NCI-H774 (cell line): ENCODE measurements at regions not wholly inside any gene's neighbourhood (a gene's known extent, or its start where the extent isn't known, plus 50 kb on each side); places are given as distances from the start of the nearest gene placed in this dataset.

Source experiments
- DNase-seq: peaks from one replicate; lab custom pipeline; 2025; lab: John Stamatoyannopoulos, UW

DNA sequence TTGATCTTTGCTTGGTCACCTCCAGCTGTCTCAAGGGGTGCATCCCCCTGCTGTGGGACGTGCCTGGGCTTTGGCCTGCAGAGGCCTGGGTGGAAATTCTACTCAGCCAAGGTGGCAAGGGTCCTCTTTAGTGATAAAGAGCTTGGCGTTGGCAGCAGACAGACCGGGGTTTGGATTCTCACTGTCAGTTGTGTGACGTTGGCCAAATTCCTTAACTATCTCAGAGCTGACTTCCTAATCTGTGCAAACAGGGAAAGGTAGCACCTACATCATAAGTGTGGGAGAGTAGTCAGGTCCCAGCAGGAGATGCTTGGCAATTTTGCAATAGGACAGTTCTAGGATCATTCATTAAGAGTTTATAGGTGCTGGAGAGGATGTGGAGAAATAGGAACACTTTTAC lies 154.3 kb upstream of the GSC start:
- DNase-seq = no peak

- no peak for DNase-seq
Observed at GRCh38 chr14:94923786-94924185, 153.9 kb upstream of the GSC start.

- DNase-seq = no peak
Observed at GRCh38 chr14:94922595-94923239, 152.8 kb upstream of the GSC start.

DNA sequence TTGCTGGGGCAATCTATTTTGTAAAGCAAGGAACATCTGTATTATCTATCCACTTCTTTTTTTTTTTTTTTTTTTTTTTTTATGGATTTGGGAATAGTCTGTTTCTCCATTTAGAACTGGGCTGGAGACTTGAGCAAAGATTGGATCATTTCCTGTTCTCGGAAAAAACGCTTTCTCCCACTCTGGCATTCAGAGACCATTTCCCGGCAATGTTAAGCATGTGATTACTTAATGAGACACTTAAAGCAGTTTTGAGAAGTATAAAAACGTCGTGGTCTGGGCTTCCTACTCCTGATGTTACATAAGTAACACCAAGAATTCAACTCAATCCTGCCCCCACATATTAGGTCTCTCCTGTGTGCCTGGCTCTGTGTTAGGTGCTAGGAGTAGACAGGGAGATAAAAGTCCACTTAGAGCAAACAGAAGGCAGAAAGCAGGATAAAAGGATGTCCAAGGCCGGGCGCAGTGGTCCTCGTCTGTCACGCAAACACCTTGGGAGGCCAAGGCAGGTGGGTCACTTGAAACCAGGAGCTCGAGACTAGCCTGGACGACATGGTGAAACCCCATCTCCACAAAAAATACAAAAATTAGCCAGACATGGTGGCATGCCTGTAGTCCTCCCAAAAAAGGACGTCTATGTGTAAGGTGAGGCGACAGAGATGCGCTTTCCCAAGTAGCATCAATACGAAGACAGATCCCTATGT lies 152.1 kb upstream of the GSC start:
- DNase-seq = no peak

GRCh38 chr14:94921456-94921855 lies 151.5 kb upstream of the GSC start:
- no peak for DNase-seq

- no peak for DNase-seq
Observed at GRCh38 chr14:94919896-94920295, 150.0 kb upstream of the GSC start.

- DNase-seq = no peak
Observed at GRCh38 chr14:94918896-94919295, 149.0 kb upstream of the GSC start.

DNA sequence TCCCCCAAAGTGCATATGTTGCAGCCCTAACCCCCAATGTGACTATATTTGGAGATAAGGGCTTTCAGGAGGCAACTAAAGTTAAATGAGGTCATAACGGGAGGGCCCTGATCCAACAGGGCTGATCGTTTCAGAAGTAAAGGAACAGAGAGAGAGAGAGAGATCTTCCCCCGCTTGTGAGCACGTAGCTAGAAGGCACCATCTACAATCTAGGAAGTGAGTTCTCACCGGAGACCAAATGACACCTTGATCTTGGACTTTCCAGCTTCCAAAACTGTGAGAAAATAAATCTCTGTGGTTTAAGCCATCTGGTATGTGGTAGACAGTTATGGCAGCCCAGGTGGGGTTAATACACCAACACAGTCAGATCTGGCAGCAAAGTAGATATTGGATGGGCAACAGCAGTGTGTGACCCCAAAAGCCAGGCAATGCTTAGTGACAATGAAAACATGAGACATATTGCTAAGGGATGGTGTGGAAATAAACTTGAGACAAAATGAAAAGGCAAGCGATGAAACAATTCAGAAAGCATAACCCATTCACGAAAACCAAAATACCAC lies 147.2 kb upstream of the GSC start:
- DNase-seq = no peak

DNA sequence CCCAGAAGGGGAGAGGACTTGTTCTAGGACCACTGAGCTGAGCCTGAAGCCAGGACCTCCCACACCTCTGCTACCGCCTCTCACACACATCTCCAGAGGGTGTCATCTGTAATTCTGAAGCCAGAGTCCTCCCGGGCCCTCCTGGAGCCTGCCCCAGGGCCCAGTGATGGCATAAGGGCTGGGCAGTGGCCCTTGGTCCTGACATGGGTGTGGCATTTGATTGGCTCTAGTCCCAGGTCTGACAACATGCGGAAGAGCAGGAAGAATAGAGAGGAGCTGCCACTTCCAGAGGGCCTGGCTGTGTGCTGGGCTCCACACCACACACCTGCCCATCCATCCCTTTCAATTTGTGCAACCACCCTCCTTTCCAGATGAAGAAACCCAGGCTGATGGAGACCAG lies 144.3 kb upstream of the GSC start:
- DNase-seq = no peak

GRCh38 chr14:94907626-94908261 lies 137.8 kb upstream of the GSC start:
- DNase-seq = no peak

DNA sequence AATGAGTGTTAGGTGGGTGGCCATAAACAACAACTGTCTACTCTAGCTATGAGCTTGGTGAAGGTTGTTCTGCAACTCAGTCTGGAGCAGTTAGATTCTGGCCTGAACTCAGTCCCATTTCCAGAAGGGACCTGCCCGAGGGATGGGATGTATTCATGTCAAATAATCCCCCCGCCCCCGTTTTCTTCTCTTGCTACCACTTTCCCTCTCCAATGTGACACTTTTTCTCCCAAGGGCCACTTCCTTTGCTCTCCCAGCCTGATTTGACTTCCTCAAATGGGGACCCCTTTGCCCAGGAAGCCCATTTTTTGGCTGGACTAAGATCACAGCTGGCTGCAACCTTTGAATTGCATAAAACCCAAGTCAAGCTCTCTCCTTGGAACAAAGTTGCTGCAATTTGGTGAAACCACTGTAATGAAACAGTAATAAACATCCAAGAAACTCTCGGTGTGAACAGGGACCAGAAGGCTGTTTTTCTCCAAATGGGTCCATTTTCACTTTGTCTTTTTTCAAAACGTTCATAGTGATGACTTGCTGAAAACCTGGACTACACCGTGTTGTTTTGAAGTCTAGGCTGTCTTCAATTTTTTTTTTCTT lies 137.2 kb upstream of the GSC start:
- no peak for DNase-seq

DNA sequence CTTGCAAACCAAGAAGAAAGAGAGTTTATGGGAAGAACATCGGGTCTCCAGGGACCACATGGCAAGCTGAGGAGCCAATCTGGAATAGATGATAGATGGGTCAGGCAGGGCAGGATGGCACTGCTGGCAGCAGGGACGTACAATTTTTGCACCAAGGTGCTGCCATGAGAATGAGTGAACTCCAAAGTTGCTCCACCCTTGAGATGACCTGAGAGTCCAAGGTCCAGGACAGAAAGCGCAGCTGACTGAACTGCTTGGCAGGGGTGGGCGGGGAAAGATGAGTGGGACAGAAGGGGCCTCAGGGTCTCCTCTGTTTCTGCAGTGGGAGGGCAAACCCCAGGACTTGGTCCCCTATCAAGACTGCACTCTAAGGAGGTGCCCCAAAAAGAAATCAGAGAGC lies 136.7 kb upstream of the GSC start:
- no peak for DNase-seq

DNA sequence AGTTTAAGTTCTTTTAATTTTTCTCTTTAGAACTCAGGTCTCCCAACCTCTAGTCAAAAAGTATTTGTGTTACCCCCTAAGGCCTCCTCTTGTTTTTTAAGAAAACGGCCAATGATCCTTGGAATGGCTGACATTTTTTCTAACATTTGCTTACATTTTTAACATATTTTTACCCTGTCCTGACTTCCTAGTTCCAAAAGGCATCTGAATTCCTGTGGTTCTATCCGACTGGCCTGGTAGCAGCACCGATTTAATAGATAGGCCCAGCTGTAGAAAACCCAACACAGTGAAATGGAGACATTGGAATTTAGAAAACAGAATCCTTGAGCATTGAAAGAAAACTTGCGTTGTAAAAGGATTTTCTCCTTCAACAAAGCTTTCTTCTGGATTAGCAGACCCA lies 134.7 kb upstream of the GSC start:
- no peak for DNase-seq

- no peak for DNase-seq
Observed at GRCh38 chr14:94903883-94904282, 134.0 kb upstream of the GSC start.

DNA sequence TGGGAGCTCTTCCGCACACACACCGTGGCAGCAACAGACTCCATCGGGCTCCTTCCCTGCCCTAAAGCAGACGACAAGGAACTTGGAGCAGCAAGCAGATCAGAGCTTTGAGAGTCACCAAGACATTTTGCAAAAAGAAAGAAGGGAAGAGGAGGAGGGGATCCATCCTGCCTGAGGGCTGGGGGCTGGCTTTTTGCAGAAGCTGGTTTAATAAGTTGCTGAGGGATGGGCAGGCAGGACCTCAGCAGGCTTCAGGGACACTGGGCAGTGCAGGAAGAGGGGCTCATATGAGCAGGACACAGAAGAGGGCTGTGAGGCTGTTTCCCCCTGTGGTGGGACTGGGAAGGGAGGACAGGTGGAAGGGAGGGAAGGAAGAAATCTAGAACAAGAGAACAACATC lies 133.4 kb upstream of the GSC start:
- DNase-seq = no peak

- no peak for DNase-seq
Observed at GRCh38 chr14:94897561-94897960, 127.6 kb upstream of the GSC start.

GRCh38 chr14:94897082-94897481 lies 127.2 kb upstream of the GSC start:
- DNase-seq = no peak

DNA sequence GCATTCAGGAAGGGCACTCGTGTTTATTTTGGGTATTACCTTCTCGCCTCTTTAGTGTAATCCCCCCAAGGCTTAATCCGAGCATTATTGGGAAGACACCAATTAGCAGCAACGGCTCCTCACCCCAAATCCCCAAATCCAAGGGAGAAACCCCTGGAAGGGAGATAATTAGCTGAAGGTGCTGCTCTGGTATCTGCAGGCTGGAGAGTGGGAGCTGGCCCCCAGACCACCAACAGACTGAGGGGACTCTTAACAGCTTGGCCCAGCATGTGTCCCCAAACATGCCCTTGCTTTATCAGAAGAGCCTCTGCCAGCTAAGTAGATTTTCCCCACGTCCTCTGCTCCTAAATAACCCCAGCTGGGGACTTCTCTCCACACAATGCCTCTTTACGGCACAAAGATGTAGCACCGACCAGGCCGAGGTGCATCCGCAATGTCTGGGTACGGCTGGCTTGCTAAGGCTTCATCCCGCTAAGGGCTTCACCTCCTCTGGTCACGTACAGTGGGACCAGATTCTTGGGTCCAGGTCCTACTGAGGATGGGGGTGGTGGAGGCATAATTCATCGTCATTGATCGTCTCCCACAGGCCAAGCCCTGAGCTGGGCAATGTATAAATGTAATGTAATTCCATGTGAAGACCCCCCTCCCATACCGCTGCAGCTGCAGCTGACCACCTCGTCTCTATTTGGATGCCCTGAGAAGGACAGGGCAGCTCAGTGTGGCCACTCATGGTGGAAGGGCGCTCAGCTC lies 123.7 kb upstream of the GSC start:
- no peak for DNase-seq

GRCh38 chr14:94890785-94891184 lies 120.9 kb upstream of the GSC start:
- no peak for DNase-seq

DNA sequence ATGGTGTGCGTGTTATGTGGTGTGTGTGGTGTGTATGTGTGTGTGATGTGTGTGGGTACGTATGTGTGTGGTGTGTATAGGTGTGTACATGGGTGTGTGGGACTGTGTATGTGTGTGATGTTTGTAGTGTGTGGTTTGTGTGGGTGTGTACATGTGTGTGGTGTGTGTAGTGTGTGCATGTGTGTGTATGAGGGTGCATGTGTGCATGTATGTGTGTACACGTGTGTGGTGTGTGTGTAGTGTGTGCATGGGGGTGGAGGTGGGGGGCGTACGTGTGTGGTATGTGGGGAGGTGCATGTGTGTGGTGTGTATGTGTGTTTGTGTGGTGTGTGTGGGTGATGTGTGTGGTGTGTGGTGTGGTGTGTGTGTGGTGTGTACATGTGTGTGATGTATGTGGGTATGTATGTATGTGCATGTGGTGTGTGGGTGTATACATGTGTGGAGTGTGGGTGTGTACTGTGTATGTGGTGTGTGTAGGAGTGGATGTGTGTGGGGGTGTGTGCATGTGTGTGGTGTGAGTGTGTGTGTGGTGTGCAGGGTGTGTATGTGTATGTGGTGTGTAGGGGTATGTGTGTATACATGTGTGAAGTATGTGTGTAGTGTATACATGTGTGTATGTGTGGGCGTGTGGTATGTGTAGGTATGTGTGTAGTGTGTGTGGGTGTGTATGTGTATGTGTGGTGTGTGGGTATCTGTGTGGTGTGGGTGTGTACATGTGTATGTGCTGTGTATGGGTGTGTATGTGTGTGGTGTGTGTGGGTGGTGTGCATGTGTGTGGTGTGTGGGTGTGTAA lies 119.8 kb upstream of the GSC start:
- DNase-seq = no peak

- DNase-seq = peak; percentile 53
Observed at GRCh38 chr14:94888121-94888520, 118.2 kb upstream of the GSC start.
